HUES48 (cell line): ENCODE measurements at regions not wholly inside any gene's neighbourhood (a gene's known extent, or its start where the extent isn't known, plus 50 kb on each side); places are given as distances from the start of the nearest gene placed in this dataset.

Experiments
- H3K27ac ChIP-seq: one replicate; pipeline ENCODE4 v1.7.0; 2013; ENCODE audit warnings: low read depth, low read length, inconsistent platforms
- H3K27me3 ChIP-seq: 2 replicates; pipeline ENCODE4 v1.6.1; 2013; ENCODE audit warnings: mild to moderate bottlenecking, low read length; ENCODE audit not compliant: control insufficient read depth, insufficient read depth
- H3K36me3 ChIP-seq: 2 replicates; pipeline ENCODE4 v1.6.1; 2013; ENCODE audit warnings: low read length; ENCODE audit not compliant: control insufficient read depth, insufficient read depth
- H3K4me1 ChIP-seq: 2 replicates; pipeline ENCODE4 v1.6.1; 2013; ENCODE audit warnings: mild to moderate bottlenecking, low read length; ENCODE audit not compliant: control insufficient read depth, insufficient read depth
- H3K4me3 ChIP-seq: 2 replicates; pipeline ENCODE4 v1.5.1; 2013; ENCODE audit warnings: mild to moderate bottlenecking, low read depth, low read length
- H3K9ac ChIP-seq: 2 replicates; pipeline ENCODE4 v1.6.1; 2013; ENCODE audit warnings: mild to moderate bottlenecking, low read depth, low read length, moderate library complexity
- H3K9me3 ChIP-seq: 2 replicates; pipeline ENCODE4 v1.6.1; 2013; ENCODE audit warnings: low read length; ENCODE audit not compliant: control insufficient read depth, insufficient read depth

GRCh38 chr2:42862669-42863185 is 70.3 kb upstream of the HAAO start:
- Histone ChIP-seq H3K9ac (no peak overlapping the region), H3K9me3 (no peaks in the 10 kb centered on the region), H3K27ac (no peak overlapping the region), H3K4me1 (no peaks in the 10 kb centered on the region), H3K27me3 (no peaks in the 10 kb centered on the region), H3K4me3 (no peak overlapping the region), H3K36me3 (no peaks in the 10 kb centered on the region)

GRCh38 chr2:42861321-42861720 is 68.9 kb upstream of the HAAO start:
- no peaks in the 10 kb centered on the region for H3K9me3 ChIP-seq

GRCh38 chr2:42860319-42861094 is 68.1 kb upstream of the HAAO start:
- Histone ChIP-seq H3K27me3 (no peaks in the 10 kb centered on the region), H3K4me1 (no peaks in the 10 kb centered on the region), H3K27ac (no peak overlapping the region), H3K9me3 (no peaks in the 10 kb centered on the region), H3K4me3 (no peak overlapping the region), H3K36me3 (no peaks in the 10 kb centered on the region), H3K9ac (no peak overlapping the region)

More at GRCh38 chr2:42861321-42861720, 68.9 kb upstream of the HAAO start:
- no peaks in the 10 kb centered on the region for H3K36me3 ChIP-seq
- H3K27me3 ChIP-seq, result no peaks in the 10 kb centered on the region
- H3K27ac ChIP-seq, result no peak overlapping the region
- H3K4me3 ChIP-seq, result no peak overlapping the region
- no peak overlapping the region for H3K9ac ChIP-seq
- no peaks in the 10 kb centered on the region for H3K4me1 ChIP-seq

- no peak overlapping the region for H3K9ac ChIP-seq
- H3K27ac ChIP-seq, result no peak overlapping the region
- H3K4me3 ChIP-seq, result no peak overlapping the region
- H3K36me3 ChIP-seq, result no peaks in the 10 kb centered on the region
- H3K9me3 ChIP-seq, result no peaks in the 10 kb centered on the region
- H3K27me3 ChIP-seq, result no peaks in the 10 kb centered on the region
- H3K4me1 ChIP-seq, result no peaks in the 10 kb centered on the region
These were observed 67.4 kb upstream of the HAAO start for GRCh38 chr2:42859791-42860190.

GRCh38 chr2:42859006-42859552 is 66.7 kb upstream of the HAAO start:
- Histone ChIP-seq H3K9ac (no peak overlapping the region), H3K27ac (no peak overlapping the region), H3K9me3 (no peaks in the 10 kb centered on the region), H3K36me3 (no peaks in the 10 kb centered on the region), H3K4me1 (no peaks in the 10 kb centered on the region), H3K4me3 (no peak overlapping the region), H3K27me3 (no peaks in the 10 kb centered on the region)

GRCh38 chr2:42858140-42859005 is 66.0 kb upstream of the HAAO start:
- H3K9me3 ChIP-seq, result no peaks in the 10 kb centered on the region
- no peaks in the 10 kb centered on the region for H3K36me3 ChIP-seq
- no peaks in the 10 kb centered on the region for H3K4me1 ChIP-seq
- H3K9ac ChIP-seq, result no peak overlapping the region
- no peak overlapping the region for H3K4me3 ChIP-seq
- H3K27ac ChIP-seq, result no peak overlapping the region
- no peaks in the 10 kb centered on the region for H3K27me3 ChIP-seq

- Histone ChIP-seq H3K4me3 (no peak overlapping the region), H3K27me3 (no peaks in the 10 kb centered on the region), H3K9ac (no peak overlapping the region), H3K36me3 (no peaks in the 10 kb centered on the region), H3K4me1 (no peaks in the 10 kb centered on the region), H3K27ac (no peak overlapping the region), H3K9me3 (no peaks in the 10 kb centered on the region)
These were observed 64.7 kb upstream of the HAAO start for GRCh38 chr2:42856891-42857632.

GRCh38 chr2:42856106-42856860 is 63.9 kb upstream of the HAAO start:
- Histone ChIP-seq H3K9me3 (no peaks in the 10 kb centered on the region), H3K4me1 (no peaks in the 10 kb centered on the region), H3K9ac (no peak overlapping the region), H3K27me3 (no peaks in the 10 kb centered on the region), H3K27ac (no peak overlapping the region), H3K36me3 (no peaks in the 10 kb centered on the region), H3K4me3 (no peak overlapping the region)

GRCh38 chr2:42855221-42855970 is 63.0 kb upstream of the HAAO start:
- Histone ChIP-seq H3K27ac (no peak overlapping the region), H3K9ac (no peak overlapping the region), H3K36me3 (no peaks in the 10 kb centered on the region), H3K4me3 (no peak overlapping the region), H3K9me3 (no peaks in the 10 kb centered on the region), H3K27me3 (no peaks in the 10 kb centered on the region), H3K4me1 (no peaks in the 10 kb centered on the region)
